Bone marrow (tissue), 2 donors: ENCODE measurements at regions not wholly inside any gene's neighbourhood (a gene's known extent, or its start where the extent isn't known, plus 50 kb on each side); places are given as distances from the start of the nearest gene placed in this dataset.

Source experiments
- DNase-seq, 2 donors: peaks; one replicate each; lab custom pipeline; 2025; lab: John Stamatoyannopoulos, UW

DNA sequence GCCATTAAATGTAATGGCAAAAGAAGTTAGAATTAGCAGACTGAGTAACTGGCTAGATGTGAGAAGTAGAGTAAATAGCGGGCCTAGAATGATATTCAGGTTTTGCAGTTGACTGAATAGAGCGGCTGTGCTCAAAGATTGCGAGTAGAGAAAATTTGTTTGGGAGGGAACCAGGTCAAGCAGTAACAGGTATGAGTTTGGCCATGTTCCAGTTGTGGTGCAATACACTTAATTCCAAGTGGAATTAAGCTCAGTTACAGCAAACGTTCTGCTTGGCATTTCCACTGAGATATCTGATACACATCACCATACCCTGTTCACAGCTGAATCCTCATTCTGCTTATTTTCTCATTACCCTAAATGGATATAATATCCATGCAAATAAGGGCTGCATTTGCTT is 1382.9 kb downstream of the MRPL39 start:
- no peak for DNase-seq

DNA sequence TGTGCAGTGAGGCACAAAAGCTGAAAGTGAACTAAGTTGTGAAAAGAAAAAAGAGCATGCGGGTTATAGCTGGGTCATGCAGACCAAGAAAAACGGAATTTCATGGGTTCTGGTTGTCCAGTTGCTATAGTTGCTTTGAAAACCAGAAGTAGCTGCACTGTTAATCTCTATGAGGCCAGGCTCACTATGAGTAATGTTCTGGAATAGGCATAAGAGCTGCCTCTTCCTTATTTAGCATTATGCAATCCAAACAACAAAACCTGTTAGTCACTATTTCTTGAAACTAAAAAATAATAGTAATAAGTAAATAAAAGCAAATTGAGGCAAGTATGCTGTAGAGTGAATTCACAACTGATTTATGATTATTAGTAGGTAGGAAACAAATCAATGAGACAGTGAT is 1383.7 kb downstream of the MRPL39 start:
- no peak for DNase-seq

DNA sequence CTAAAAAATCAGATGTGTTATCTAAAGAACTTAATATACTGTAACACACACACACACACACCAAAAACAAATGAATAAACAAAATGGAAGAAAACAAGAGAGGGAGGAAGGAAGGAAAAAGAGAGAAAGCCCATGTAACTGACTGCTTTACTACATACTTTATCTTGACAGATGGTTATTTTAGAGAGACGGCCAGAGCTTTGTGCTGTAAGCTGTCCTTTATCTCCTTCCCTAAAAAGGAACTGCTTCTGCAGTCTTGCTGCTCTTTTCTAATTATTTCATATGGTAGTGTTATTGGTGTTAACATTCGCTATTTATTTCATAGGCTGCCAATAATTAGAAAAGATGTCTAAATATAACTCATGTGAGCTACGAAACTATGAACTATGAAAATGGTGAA is 1384.6 kb downstream of the MRPL39 start:
- no peak for DNase-seq

DNA sequence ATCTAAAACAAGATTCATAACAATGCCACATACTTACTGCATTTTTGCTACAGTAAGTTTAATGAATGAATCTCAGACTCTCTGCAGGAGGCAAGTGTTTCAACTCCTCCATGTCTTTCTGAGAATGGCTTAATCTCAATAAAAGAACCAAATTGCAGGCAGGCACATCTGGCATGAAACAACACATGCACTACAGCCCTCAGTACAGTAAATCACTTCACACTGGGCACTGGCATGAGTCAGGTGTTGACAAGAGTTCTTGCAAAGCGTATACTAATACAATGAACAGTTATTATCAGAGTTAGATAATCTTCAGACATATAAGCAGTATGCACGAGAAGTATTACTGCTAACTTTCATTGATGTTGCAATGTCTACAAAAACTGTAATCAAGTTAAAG is 1386.8 kb downstream of the MRPL39 start:
- DNase-seq = no peak

DNA sequence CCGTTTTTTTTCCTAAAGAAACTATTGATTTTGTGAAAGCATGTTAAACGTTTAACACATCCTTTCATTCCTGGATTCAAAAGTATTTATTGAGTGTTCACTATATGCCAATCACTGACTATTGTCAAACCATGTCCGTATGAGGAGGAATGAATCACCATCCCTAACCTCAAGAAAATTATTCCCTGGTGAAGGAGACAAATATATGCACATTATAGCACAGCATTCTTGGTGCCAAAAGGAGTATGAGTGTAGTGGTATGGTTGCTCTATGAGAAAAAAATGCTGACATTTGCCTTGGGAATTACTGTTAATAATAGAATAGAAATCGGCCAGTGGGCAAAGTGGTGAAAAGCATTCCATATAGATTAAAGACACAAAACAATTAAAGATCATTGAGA is 1390.1 kb downstream of the MRPL39 start:
- no peak for DNase-seq

DNA sequence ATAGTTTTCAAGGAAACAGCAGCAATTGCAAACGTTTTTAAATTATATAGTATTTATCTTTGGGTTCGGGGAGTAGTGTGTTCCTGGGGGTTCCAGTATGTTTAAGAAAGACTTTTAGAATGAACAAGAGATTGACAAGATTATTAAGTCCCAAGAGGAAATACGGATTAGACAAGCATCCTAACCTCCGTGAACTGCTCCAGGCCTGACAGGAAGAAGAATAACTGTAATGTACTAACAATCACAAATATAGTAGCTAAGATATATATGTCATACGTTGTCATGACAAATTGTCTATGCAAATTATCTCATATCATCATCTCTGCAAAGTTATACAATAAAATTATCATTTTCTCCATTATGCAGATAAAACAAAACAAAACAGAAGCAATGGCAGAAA is 1397.2 kb downstream of the MRPL39 start:
- no peak for DNase-seq

DNA sequence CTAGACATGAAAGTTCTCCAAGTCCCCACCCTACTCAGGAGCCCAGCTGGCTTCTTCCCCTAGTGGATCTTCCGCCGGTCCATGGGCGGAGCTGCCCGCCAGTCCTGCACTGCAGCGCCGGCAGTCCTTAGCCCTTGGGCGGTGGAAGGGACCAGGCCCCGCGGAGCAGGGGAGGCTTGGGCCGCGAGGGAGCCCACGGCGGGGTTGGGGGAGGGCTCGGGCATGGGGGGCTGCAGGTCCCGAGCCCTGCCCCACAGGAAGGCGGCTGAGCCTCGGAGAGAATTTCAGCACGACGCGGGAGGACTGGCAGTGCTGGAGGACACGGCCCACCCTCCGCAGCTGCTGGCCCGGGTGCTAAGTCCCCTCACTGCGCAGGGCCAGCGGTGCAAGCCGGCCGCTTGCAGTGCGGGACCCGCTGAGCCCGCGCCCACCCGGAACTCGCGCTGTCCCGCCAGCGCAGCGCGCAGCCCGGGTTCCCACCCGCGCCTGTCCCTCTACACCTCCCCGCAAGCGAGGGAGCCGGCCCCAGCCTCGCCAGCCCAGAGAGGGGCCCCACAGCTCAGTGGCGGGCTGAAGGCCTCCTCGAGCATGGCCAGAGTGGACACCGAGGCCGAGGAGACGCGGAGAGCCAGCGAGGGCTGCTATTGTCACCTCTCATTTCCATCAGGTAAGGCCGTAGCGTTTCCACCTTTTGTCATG is 1398.6 kb downstream of the MRPL39 start:
- DNase-seq = no peak

DNA sequence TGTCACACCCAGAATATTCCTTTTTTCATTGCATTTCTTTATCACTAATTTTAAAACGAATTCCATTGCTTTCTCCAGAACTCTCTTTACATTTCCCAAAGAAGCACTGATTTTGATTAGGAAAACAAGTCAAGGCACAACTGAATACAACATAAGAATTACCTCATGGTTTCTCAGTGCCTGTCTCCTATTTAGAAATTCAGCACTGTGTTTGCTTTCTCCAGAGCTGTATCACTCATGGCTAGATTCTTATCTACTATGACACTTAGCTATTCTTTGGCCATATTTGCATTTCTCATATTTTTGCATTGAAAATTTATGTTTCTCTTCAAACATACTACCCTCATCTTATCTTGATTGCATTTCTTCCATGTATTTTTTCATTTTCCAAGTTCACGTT is 1402.0 kb downstream of the MRPL39 start:
- DNase-seq = no peak

DNA sequence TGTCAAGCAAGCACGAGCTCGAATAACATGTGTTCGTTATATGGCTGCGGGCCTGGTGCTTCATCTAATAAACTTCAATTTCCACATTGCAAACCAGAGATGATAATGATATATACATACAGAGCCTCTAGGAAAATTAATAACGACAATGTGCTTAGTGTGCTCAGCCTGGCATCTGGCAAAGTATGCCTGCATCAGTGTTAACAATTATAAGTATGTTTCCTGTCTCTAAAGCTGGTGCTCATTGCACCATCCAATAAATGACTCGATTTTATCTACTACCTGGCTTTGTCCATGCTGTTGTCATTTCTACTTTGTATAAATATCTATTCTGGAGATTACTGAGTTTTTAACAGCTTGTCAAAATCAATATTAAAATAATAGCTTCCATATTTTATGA is 1402.6 kb downstream of the MRPL39 start:
- DNase-seq = no peak

DNA sequence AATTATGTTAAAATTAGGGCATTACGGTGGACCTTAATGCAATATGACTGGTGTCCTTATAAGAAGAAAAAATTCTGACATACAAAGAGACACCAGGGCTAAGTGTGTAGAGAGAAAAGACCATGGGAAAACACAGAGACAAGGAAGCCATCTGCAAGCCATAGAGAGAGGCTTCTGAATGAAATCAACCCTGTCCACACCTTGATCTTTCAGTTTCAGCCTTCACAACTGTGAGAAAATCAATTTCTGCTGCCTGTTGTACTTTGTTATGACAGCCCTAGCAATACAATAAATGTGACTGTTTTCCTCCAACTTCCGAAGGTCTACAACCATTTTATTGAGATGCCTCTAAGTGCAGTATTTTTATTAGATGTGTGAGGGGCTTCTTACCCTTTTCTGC is 1407.2 kb downstream of the MRPL39 start:
- no peak for DNase-seq

DNA sequence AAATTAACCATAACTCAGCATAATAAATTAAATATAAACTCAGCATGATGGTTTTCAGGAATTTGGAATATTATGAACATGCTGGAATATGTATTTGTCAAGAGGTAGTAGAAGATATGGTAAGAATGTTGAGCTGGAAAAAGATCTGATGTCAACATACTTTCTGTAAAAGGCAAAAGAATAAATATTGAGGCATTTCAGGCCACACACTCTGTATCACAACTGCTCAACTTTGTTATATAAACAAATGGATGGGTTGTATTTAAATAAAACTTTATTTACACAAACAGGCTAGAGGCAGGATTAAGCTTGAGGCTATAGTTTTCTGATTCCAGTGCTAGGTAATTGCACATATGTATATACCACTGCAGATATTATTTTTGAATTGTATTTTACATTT is 1409.4 kb downstream of the MRPL39 start:
- no peak for DNase-seq

DNA sequence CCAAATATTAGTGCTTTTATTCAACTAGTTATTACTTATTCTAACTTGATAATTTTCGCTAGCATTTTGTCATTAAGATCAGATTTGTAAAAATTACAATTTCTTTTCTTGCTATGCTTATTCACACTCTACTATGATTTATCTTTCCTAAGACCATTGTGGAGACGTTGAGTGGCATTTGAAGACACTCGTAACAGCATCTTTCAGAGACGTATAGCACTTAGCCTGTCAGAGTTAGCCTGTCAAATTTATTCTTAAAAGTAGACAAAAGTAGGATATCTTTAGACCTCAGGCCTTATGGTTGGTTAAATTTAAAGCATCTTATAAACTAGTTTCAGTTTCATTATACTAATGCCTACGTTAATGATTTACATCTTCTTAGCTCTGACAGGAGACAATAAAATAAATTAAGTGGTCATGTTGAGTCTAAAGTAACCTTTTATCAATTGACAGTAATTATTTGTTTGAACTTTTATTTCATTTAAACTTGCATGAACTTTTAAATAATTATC is 1410.1 kb downstream of the MRPL39 start:
- DNase-seq = no peak

DNA sequence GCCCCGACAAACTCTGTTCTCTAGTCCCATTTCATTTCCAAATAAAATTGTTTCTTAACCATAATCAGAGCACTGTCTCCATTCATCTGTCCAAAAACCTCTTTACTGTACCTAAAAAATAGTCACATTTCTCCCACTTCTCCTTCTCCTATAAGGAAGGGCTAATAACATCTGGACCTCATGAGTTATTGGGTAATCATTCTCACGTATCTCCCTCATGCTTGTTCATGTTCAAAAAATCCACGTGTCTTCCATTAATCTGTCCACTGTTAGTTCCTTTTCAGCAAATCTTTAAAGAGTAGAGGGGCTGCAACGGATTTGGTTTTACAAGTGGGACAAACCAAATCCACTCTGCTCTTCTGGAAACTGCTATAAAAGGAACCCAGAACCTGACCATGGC is 1418.8 kb downstream of the MRPL39 start:
- no peak for DNase-seq

DNA sequence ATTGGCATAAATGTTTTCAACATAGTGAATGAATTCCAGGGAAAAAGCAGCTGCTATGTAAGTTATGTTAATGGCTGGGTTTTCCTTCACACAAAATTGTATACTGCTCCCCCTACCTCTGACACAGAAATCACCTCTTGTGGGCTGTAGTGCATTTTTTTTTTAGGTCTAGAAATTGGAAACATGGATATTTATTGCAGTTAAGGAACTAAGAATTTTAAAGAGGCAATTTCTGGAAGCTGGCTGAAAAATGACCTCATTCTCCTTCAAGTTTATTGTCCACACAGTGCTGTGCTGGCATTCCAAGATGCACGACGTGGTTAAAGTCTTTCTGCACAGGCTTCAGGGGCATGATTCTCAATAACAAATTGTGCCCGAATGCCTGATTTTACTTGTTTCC is 1424.2 kb downstream of the MRPL39 start:
- no peak for DNase-seq

DNA sequence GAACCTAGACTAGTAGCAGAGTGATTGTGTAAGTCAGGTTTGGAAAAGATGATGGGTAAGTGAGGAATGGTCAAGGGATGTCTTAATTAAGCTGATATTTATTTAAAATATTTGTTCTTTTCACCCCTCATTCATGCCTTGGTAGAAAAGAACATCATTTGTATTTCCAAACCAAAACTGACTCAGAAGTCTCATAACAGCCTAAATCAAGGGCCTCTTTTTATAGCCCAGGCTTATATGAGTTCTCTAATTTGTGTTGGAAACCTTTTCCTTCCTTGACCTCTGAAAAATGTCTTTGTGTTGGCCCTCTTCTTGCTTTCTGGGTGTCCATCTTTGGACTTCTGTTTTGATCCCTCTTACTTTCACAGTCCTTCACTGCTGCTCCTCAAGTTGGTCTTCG is 1428.2 kb downstream of the MRPL39 start:
- no peak for DNase-seq

DNA sequence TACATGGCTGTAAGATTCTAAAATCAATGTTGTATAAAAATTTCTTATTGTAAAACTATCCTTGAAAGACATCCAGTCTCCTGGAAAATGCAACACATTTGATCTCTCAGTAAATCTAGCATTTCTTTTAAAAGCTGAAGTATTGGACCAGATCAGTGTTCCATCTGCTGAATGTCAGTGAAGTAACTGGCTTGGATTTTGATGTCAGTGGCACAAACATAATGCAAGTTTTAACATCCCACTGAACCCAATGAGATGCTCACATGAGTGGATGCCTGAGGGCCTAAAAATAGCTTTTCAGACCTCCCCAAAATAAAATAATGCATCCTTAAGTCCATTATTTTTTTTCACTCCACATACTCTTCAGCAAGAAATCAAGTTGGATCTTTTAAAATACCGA is 1432.2 kb downstream of the MRPL39 start:
- DNase-seq = no peak

DNA sequence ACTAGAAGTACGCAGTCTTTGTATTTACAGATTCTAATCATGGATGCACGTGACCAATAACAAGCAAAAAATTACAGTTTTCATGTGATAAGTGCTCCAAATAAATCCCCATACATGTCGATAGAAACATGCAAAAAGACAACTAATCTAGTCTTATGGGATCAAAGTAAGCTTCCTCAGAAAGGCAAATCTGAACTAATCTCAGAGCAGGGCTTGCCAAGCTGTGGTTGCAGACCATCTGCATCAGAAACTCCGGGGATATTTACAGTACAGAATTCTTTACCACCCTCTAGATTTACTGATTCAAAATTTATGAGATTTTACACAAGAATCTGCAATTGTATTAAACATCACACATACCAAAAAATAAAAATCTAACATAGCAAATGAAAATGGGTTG is 1435.5 kb downstream of the MRPL39 start:
- no peak for DNase-seq

DNA sequence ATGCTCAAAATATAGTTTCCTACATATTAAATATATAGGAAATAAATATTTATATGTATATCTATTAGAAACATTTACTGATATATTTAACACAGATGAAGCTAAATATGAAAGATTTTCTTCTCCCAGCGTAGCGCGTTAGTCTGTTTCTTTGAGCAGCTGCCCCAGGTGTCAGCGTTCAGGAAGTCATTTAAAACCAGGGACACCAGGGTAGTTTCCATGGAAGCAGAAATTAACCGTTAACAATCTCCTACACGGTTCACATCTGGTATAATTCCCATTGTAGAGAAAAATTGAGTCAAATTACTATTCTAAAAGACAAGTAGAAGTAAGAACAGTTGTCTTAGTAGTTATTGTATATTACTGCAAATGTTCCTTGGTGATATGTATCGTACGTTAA is 1443.7 kb downstream of the MRPL39 start:
- no peak for DNase-seq

DNA sequence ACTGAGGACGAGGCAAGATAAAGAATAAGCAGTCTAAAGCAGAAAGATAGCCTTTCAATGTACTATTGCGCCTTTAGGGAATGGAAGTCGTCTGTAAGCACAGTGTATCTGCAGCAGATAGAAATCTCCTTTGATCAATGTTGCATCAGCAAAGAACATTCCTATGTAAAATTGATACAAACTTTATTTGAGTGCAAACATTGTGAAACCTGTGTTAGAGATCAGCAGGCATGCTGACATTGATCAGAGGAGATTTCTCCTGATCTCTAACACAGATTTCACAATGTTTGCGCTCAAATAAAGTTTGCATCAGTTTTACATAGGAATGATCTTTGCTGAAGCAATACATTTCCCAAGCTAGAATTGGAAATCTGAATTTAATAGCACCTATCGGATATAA is 1446.8 kb downstream of the MRPL39 start:
- no peak for DNase-seq

DNA sequence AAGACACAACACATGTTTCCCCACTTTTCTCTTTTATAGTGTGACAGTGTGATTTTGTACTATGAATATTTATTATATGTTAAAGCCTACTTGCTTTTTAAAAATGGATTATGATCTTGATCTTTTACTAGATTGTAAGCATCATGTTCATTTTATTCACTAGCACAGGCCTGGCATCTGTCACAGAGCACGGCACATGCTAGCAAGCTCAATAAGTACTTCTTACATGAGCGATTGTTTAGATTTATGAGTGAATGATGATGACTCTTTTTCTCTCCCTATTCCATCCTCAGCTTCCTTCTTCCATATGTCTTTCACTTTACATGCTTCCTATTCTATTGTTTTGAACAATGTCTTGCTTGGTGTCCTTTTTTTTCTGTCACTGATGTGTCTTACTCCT is 1454.1 kb downstream of the MRPL39 start:
- DNase-seq = no peak

DNA sequence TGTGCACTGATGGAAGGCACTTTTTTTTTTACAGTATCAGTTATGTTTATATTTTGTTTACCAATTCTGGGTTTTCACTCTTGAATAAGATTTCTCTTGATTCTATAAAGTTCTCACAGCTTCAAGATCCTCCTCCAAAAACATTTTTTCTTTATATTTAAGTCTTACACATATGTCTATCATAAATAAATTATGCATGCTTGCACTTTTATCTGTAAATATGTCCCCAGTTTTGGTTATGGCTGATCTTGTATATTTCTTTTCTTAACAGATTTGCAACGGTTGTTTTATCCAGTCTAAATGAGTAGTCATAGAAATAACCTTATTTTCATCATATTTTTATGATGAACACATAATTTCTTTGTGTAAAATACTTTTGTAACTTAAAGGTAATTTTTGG is 1456.5 kb downstream of the MRPL39 start:
- no peak for DNase-seq

DNA sequence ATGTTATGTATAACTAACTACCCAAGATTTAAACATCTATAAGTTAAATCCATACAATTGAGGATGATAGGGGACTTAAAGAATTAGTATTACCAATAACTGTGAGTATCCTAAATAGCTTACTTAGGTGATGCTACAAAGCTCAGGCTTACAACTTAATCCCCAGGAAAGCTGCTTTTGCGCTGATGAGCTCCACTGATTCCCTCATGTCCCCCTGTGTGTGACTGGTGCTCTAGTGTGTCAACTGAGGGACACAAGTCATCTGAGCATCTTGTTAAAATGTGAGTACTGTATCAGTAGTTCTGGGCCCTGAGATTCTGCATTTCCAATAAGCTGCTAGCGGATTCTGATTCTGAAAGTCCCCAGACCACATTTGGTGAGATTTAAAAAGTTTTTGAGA is 1458.8 kb downstream of the MRPL39 start:
- no peak for DNase-seq

DNA sequence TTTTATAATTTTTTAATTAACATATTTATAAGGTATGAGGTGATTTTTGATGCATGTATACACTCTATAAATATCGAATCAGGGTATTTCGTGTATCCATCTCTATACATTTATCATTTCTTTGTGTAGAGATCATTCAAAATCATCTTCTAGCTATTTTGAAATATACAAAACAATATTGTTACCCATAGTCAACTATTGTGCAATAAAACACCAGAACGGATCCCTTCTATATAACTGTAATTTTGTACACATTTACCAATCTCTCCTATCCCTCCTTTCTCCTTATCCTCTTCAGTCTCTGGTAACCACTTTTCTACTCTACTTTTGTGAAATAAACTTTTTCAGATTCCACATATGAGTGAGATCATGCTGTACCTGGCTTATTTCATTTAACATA is 1459.6 kb downstream of the MRPL39 start:
- no peak for DNase-seq

DNA sequence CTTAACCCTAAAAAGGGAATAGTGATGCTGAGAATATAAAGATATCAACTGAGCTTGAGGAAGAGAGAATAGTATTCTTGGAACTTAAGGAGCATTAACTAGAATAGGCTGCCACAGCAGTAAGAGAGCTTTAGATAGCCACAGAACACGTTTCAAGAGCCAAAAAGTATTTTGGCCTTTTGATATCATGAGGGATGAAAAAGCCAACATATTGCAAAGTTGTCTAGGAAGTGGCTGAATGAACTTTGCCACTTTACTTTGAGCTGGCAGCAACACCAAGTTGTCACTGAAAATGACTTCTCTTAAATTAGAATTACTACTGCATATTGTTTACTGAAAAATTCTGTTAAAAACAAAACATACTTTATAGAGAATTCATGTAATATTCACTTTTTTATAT is 1476.2 kb downstream of the MRPL39 start:
- DNase-seq = no peak

DNA sequence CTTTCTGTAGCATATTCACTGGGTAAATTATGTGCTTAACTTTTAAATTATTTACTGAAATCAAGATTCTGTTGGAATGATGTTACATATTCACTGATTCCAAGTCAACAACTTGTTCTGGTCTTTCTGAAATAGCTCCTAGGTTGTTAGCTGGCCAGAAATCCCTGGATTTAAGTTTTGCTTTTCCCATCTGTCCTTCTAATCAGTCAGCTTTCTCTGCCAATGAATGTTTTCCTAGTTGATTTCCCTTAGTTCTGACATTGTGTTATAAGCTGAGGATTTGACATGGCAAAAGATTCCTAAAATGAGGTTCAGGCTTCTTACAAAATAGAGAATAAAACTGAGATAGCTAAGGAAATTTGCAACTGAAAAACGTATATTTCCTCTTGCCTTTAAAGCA is 1479.6 kb downstream of the MRPL39 start:
- DNase-seq = no peak
